ENCODE measurements at regions not wholly inside any gene's neighbourhood (a gene's known extent, or its start where the extent isn't known, plus 50 kb on each side); places are given as distances from the start of the nearest gene placed in this dataset.
"Not testable (repeated sequence)": the region's sequence is repeated elsewhere in the genome, so short reads cannot be mapped to it uniquely, and the experiment has no call there.

GRCh38 chrX:1059576-1060561 is 152.6 kb downstream of the CRLF2 start:
- Histone ChIP-seq H3K4me2 (ENCODE audit: low read length) (no peak overlapping the region), H3K27me3 (ENCODE audit: low read length) (no peaks in the 10 kb centered on the region), H2AFZ (ENCODE audit: low read length) (no peak overlapping the region), H3K79me2 (ENCODE audit: low read length) (no peaks in the 10 kb centered on the region), H3K4me1 (ENCODE audit: insufficient read depth, low read length) (no peaks in the 10 kb centered on the region), H3K27ac (ENCODE audit: low read length) (no peak overlapping the region), H3K4me3 (ENCODE audit: low read length) (no peak overlapping the region), H3K9me2 (replicated peaks; ENCODE audit: low read length) (no peaks in the 10 kb centered on the region), H3K36me3 (ENCODE audit: low read depth, low read length) (no peaks in the 10 kb centered on the region), H3F3A (ENCODE audit: low read length, unreplicated experiment) (no peaks in the 10 kb centered on the region), H3K9me3 (ENCODE audit: low read length) (no peaks in the 10 kb centered on the region), H4K20me1 (ENCODE audit: low read length) (no peaks in the 10 kb centered on the region), H3K9ac (ENCODE audit: low read length) (no peak overlapping the region)
- ChIA-PET CTCF (no interaction called here), POLR2A (ENCODE audit: unreplicated experiment) (no interaction called here)
- ATAC-seq (no peak), DNase-seq (no peak)
- intact Hi-C loops (cut with micrococcal nuclease): no loop called here
- TF ChIP-seq EZH2 (IDR thresholded peaks at IDR 0.05; ENCODE audit: low read length, unreplicated experiment) (no peak), CTCF (conservative IDR thresholded peaks at IDR 0.05; ENCODE audit: low read depth, low read length) (no peak), EZH2phosphoT487 (IDR thresholded peaks at IDR 0.05; ENCODE audit: borderline replicate concordance, low read length) (no peak)
- no TSS peak for BruUV-seq (replicated peaks)

DNA sequence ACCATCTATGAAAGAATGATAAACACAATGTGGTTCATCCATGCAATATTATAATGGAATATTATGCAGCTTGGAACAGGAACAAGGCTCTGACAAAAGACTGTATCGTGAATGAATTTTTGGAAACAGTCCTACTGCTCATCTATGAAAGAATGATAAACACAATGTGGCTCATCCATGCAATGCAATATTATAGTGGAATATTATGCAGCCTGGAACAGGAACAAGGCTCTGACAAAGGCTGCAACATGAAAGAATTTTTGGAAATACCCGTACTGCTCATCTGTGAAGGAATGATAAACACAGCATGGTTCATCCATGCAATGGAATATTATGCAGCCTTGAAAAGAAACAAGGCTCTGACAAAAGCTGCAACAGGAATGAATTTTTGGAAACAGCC is 158.8 kb downstream of the CRLF2 start:
- H4K20me1 ChIP-seq (ENCODE audit: low read length); H3K36me3 ChIP-seq (ENCODE audit: low read depth, low read length); intact Hi-C loops (cut with micrococcal nuclease); H3F3A ChIP-seq (ENCODE audit: low read length, unreplicated experiment); BruUV-seq (replicated peaks); H3K9me3 ChIP-seq (ENCODE audit: low read length); H3K4me1 ChIP-seq (ENCODE audit: insufficient read depth, low read length); H3K9me2 ChIP-seq (replicated peaks; ENCODE audit: low read length); H3K27me3 ChIP-seq (ENCODE audit: low read length); DNase-seq; H3K27ac ChIP-seq (ENCODE audit: low read length); H3K4me2 ChIP-seq (ENCODE audit: low read length); ATAC-seq; H3K9ac ChIP-seq (ENCODE audit: low read length); CTCF ChIA-PET; POLR2A ChIA-PET (ENCODE audit: unreplicated experiment); H3K79me2 ChIP-seq (ENCODE audit: low read length); H2AFZ ChIP-seq (ENCODE audit: low read length); H3K4me3 ChIP-seq (ENCODE audit: low read length): not testable (repeated sequence)

GRCh38 chrX:1053072-1053471 is 159.4 kb downstream of the CRLF2 start:
- H3K36me3 ChIP-seq (ENCODE audit: low read depth, low read length): no peaks in the 10 kb centered on the region
- H3K9me3 ChIP-seq (ENCODE audit: low read length): 0 out of 2 replicates have a peak, but pooled peaks cover 5% of the 10 kb centered on the region
- no peaks in the 10 kb centered on the region for H3K9me2 ChIP-seq (replicated peaks; ENCODE audit: low read length)
- H3K4me3 ChIP-seq (ENCODE audit: low read length): no peak overlapping the region
- BruUV-seq (replicated peaks): no TSS peak
- no peak overlapping the region for H3K9ac ChIP-seq (ENCODE audit: low read length)
- H2AFZ ChIP-seq (ENCODE audit: low read length): no peak overlapping the region
- CTCF ChIA-PET: no interaction called here
- H3K79me2 ChIP-seq (ENCODE audit: low read length): no peaks in the 10 kb centered on the region
- ATAC-seq (no peak), DNase-seq (no peak)
- no peak overlapping the region for H3K27ac ChIP-seq (ENCODE audit: low read length)
- intact Hi-C loops (cut with micrococcal nuclease): no loop called here
- POLR2A ChIA-PET (ENCODE audit: unreplicated experiment): no interaction called here
- no peaks in the 10 kb centered on the region for H3F3A ChIP-seq (ENCODE audit: low read length, unreplicated experiment)
- H3K4me2 ChIP-seq (ENCODE audit: low read length): no peak overlapping the region
- H4K20me1 ChIP-seq (ENCODE audit: low read length): no peaks in the 10 kb centered on the region
- no peaks in the 10 kb centered on the region for H3K27me3 ChIP-seq (ENCODE audit: low read length)
- H3K4me1 ChIP-seq (ENCODE audit: insufficient read depth, low read length): no peaks in the 10 kb centered on the region
- TF ChIP-seq EZH2 (IDR thresholded peaks at IDR 0.05; ENCODE audit: low read length, unreplicated experiment) (no peak), EZH2phosphoT487 (IDR thresholded peaks at IDR 0.05; ENCODE audit: borderline replicate concordance, low read length) (no peak), CTCF (conservative IDR thresholded peaks at IDR 0.05; ENCODE audit: low read depth, low read length) (no peak)

All from PC-3 (cell line).